ENCODE measurements at regions not wholly inside any gene's neighbourhood (a gene's known extent, or its start where the extent isn't known, plus 50 kb on each side); places are given as distances from the start of the nearest gene placed in this dataset.

GRCh38 chr5:27814286-27814685 lies 775.9 kb upstream of the CDH9 start:
- no peak for TF ChIP-seq CTCF (IDR thresholded peaks at IDR 0.05)
- TF ChIP-seq ZFX (IDR thresholded peaks at IDR 0.05; ENCODE audit: borderline replicate concordance), result no peak
